GM18508 (cell line): ENCODE measurements at regions not wholly inside any gene's neighbourhood (a gene's known extent, or its start where the extent isn't known, plus 50 kb on each side); places are given as distances from the start of the nearest gene placed in this dataset.
"Not testable (repeated sequence)": the region's sequence is repeated elsewhere in the genome, so short reads cannot be mapped to it uniquely, and the experiment has no call there.

Experiments used
- ATAC-seq: cut with Tn5 transposase; IDR thresholded peaks from one replicate; pipeline ENCODE4 v1.9.1; 2021; ENCODE audit warnings: moderate number of reproducible peaks; ENCODE audit not compliant: insufficient read depth, unreplicated experiment

DNA sequence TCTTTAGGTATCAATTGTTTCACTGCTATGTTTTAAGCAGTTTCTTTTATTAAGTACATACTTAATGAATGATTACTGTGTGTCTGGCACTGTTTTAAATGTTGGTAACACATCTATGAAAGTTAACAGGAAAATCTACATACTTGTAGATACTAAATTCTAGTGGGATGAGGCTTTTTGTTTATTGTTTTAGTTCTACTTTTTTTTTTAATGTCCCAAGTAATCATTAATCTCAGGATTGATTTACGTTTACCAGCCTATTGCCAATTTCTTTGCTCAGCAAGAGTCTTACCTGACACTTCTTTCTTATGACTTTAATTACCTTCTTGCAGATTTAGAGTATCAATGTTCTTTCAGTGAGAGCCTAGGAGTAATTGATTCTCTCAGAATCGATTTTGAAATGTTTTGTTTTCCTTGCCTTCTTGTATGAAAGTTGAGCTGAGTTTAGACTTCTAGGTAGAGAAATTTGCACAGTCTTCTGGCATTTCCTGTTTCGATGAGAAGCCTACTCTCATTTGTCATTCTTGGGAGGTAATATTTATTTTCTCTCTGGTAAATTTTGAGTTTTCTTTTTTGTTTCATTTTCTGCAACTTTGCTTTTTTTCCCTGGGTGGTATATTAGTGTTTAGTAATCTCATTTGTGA lies 235.2 kb upstream of the ANKRD50 start:
- ATAC-seq: no peak

DNA sequence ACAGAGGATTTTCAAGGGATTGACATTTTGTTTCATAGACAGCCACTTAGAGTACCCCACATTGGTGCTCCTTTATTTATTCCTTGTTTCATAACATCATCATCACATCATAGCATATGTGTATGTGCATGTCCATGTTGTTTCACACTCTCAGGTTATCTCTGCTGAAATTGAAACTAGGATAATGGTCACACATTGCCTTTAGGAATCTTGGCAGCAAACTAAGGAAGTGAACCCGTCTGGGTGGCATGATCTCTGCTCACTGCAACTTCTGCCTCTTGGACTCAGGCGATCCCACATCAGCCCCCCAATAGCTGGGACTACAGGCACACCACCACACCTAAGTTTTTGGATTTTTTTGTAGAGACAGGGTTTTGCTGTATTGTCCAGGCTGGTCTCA lies 234.2 kb upstream of the ANKRD50 start:
- ATAC-seq: no peak

DNA sequence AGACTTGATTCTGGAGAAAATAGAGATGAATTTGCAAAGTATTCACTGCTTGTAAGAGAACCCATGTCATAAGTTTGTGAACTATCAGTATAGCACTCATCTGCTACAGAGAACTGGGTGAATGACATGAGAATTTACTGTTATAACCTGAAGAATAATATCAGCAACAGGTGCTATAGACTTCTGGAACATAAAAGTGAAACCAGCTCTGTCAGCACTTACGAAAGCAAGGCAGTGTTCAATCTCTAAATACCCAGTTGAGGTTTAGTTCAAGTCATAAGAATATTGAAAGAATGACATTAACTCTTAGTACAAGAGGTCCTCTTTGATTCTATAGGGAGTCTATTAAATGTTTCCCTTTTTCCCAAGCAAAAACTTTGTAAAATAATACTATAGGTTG lies 232.9 kb upstream of the ANKRD50 start:
- no peak for ATAC-seq

DNA sequence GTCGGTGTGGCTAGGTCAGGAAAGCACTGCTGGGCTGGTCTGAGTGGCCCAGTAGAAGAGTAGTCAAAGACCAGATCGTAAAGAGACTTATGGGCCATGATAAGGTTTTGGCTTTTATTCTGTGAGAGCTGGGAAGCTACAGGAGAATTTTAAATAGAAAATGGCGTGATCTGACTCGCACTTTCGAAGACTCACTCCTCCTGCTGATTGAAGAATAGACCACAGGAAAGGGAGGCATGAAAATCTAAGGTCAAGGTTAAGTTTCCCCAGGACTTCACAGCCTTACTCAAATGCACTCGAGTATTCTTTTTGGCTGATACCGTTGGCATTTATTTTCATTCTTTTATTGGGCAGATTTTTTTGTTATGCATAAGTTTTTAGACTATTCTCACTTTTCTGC lies 231.4 kb upstream of the ANKRD50 start:
- ATAC-seq: no peak

DNA sequence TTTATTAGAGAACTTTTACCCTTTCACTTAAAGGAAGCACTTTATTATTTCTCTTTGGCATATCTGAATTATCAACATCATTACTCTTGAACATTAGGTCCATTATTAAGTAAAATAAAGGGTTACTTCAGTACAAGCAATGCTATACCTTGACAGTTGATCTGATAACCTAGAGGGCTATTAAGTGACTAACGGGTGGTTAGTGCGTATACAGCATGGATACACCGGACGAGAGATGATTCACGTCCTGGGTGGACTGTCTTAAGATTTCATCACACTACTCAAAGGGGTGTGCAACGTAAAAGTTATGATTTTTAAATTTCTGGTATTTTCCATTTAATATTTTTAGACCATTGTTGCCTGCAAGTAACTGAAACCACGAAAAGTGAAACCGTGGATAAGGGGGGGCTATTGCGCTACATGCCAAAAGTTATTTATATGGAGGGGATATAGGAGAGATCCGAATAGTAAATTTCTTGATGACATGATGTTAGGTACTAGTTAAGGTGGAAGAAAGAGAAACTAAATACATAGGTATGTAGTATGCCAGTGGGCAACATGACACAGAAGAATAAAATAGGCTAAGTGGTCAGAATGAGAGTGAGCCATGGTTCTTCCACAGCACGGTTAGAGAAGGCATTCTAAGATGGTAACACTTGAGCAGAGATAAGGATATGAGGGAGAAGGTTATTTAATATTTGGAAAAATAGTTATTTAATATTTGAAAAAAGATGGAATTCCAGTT lies 230.8 kb upstream of the ANKRD50 start:
- no peak for ATAC-seq

DNA sequence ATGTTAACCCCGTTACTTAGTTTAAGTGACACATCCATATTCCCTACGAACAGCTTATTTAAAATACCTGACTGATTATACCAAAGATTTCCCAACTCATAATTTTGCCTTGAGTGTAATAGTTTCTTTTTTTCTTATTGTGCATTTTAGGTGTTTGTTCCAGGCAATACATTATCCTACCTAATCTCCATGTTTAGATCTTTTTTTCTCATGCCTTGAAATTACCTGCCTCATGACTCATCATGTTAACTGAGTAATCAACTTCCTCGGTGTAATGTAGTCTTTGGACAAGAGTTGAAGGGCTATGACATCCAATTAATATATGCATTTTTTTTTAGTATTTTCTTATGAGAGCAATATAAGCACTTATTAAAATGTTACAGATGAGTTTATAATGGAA lies 228.7 kb upstream of the ANKRD50 start:
- ATAC-seq: no peak

DNA sequence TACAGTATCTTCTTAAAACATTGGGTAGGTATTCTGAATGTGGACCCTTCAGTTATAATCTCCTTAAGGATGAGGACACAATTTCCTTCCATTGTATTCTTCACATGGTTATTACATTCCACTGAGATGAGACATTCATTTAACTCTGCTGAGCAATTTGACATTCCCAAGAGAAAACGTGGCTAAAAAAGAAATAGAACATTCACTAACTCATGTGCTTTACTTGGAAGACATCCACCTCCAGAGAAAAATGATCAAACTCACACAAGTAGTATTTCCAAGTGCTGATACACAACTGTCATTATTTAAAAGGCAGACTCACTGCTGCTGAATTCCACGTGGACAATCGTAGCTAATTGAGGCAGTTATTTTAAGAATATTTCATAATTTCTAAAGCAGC lies 227.9 kb upstream of the ANKRD50 start:
- ATAC-seq: no peak

DNA sequence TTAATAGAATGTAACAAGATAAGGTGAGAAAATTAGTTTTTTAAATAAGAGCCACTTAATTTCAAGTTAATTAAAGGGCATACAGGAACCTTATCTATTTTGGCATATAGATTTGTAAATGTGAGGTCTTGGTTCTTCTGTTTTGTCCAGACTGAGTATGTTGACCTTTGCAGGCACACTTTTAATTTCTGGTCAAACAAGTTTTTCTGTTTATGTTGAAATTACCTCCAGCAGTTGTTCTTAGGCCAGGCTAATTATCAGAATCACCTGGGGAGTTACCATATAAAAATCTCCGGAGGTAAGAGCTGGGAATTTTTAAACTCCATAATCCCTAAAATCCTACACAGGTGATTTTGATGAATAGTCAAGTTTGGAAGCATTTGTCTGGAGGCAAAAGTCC lies 227.4 kb upstream of the ANKRD50 start:
- ATAC-seq: no peak

DNA sequence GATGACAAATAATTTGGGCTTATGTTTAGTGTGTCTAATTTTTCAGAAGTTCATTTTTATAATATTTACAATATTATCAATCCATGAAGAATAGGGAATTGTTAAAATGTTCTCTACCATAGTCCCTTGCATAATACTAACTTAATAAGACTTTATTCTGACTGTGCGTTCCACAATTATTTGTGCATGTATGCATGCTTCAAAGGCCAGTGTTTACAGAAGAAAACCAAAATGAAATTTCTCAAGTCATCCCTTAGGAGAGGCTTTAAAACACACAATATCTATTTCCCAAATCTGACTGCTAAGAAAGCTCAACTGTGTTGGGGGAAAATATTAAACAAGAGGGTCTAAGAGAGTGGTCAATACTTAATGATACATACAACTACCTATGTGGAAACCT lies 226.3 kb upstream of the ANKRD50 start:
- no peak for ATAC-seq

DNA sequence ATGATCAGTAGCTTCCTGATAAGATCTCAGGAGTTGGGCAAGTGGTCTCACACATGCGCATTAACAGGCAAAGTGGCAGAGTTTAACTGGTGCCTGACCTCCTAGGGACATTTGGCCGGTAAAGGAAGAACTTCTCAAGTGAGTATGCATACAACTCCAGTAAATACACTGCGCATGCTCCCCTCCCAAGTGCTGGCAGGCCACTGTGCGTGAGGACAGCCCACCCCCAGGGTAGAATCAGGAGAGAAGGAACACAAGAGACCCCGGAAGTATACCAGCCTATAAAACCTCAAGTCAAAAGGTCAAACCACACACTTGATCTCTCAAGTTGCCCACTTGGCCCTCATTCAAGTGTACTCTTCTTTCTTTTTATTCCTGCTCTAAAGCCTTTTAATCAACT lies 225.5 kb upstream of the ANKRD50 start:
- no peak for ATAC-seq

DNA sequence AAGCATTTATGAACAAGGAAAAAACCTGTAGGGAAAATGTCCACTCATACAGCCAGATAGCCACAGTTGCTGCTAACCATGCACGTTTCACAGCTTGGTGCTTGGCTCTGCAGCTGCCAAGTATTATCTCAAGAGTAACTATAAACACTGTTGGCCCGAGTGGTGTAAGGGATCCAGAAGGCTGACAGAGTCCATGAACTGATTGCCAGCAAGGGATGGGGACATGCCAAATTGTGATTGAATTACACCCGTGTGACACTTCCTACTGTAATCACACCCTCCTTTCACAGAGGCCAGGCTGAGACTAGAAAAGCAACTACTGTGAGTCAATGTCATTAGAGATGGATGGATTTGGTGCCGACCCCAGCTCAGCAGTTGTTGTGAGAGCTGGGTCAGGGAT lies 223.9 kb upstream of the ANKRD50 start:
- ATAC-seq: no peak

DNA sequence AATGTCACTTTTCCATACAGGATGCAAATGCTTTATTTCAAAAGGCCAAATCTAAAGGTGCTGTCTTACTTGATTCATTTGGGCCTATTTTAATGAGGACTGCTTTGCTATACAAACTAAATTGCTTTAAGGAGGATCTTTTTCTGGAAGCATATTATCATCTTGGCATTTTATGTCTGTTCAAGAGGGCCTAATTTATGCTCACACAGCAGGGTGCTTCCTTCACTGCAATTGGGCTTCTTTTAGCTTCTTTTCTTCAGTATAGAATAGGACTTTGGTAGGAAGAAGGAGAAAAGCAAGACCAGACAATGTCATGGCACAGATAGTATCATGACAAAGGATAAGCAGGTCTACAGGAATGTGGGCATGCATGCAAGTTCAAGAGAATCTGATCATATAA lies 222.4 kb upstream of the ANKRD50 start:
- no peak for ATAC-seq

DNA sequence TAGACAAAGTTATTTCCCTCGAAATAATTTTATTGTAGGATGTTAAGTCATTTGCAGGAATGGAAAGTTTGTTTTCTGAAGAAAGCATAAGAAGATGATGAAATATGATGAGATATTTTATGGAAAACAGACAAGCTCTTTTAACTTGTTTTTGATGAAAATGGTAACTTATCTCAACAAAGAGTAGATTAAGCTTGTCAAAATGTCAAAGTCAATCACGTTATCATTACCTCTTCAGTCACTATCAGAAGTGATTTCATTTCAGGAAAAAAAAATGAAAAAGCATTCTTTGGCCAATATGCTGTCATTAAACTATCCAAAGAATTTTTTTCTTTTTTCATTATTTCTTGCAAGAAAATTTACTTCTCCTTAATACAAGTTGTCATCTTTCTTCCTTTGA lies 221.0 kb upstream of the ANKRD50 start:
- ATAC-seq: no peak

DNA sequence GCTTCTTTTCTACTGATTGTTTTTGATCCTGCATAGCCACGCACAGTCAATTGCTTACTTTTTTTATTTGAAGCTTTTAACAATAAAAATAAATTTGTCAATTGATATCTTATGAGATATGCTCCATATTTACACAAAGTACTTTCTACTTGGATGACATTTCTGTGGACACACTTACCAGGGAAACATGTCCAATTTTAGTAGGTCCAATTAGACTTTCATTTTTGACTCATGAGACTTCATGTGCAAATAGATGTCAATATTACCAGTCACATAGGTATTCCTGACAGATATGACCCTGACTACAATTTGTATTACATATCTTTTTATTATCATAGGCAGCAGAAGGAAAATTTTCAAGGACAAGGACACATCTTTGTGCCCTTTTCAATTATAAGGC lies 219.9 kb upstream of the ANKRD50 start:
- no peak for ATAC-seq

DNA sequence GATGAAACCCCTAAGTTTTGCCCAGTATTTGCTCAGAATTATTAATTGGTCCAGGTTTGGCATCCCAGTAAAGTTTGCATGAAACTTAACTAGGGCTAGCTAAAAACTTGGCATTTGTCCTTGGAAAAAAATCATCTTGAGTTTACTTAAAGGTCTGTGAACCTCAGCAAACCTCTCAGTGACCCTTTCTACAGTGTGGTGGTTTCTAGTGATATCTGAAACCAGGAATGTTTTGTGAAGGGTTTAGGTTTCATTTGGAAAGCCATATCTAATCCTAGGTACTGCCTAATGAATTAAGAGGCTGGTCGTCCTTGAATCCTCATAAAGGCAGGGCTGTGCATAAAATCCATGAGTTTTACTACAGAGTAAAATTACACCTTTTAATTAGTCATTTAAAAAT lies 218.5 kb upstream of the ANKRD50 start:
- no peak for ATAC-seq

DNA sequence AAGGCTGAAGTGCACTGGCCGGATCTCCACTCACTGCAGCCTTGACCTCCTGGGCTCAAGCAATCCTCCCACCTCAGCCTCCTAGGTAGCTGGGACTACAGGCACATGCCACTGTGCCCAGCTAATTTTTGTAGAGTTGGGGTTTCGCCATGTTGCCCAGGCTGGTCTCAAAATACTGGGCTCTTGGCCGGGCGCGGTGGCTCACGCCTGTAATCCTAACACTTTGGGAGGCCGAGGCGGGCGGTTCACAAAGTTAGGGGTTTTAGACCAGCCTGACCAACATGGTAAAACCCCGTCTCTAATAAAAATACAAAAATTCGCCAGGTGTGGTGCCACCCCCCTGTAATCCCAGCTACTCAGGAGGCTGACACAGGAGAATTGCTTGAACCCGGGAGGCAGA lies 210.2 kb upstream of the ANKRD50 start:
- not testable (repeated sequence) for ATAC-seq

DNA sequence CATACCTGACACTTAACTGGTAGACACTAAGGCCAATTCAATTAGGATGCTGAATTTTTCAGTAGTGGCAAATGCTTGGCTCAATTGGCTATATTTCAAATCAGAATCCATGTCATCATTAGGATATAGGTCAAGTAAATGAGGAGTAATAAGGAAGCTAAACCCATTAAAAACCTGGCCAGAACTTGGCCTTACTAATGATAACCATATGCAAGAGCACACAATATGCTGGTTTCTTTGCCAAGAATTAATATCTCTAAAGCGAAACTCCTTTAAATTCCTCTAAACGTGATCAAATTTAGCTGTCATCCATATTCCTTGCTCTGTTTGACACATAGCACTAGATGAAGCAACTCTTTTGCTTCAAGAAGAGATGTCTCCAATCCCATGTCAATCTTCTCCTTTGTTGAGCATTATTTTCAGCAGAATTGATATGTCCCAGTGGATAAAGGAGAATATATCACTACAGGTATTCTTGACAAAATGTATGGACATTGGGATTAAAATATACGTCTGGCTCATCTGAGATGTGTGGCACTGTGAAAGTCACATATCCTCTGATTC lies 206.1 kb upstream of the ANKRD50 start:
- ATAC-seq: no peak

DNA sequence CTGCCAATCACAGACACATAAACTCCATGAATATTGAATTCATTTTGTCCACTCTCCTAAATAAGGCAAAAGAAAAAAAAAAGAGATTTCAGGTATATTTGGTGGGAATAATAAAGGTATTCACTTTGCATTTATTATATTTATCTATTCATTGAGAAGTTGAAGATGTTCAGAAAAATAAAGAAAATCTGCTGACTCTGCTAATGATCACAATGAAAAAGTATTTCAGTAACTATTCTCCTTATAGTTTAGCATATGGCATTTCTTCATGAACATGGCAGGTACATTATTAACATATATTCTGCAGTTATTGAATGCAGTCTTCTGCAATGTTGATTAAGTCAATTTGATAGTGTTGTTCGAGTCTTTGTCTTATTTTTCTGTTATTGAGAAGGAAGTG lies 202.5 kb upstream of the ANKRD50 start:
- ATAC-seq: no peak

DNA sequence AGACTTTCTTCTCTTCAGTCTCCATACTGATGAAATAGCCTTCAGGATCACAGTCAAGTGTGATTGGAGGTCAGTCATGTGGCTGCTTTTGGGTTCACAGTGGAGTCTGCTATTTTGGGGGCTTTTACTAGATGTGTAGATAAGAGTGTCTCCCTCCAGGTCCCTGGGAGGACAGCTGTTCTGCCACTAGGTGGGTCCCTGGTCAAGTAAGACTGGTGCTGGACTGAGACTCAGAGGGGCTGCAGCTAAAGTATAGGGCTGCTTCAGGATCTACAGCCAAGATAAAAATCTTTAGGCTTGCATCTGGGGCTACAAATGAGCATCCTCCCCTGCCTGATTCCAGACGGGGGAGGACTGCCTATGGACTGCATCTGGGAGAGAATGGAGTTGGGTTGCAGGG lies 200.7 kb upstream of the ANKRD50 start:
- no peak for ATAC-seq

DNA sequence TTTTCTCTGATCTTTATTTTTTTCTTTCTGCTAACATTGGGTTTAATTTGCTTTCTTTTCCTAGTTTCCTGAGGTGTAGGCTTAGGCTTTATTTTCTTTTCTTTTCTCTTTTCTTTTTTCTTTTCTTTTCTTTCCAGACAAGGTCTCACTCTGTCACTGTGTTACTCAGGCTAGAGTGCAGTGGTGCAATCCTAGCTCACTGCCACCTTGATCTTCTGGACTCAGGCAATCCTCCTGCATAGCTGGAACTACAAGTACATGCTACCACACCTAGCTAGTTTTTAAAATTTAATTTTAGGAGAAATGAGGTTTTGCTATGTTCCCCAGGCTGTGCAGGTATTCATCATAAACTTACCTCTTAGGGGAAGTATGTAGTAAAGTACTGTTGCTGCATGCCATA lies 197.8 kb upstream of the ANKRD50 start:
- no peak for ATAC-seq

DNA sequence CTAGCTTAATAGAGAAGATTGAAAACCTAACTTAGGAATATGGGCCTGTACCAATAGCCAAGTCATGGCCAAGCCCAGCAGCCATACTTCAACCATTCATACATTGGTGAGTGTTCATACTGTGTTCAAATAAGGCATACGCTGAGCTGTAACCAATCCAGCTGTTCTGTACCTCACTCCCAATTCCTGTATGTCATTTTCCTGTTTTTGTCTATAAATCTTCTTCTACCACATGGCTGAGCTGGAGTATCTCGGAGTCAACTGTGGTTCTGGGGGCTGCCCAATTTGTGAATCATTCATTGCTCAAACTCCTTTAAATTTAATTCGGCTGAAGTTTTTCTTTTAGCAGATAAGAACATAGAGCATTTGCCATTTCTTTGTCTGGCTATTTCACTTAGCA lies 195.3 kb upstream of the ANKRD50 start:
- ATAC-seq: no peak

DNA sequence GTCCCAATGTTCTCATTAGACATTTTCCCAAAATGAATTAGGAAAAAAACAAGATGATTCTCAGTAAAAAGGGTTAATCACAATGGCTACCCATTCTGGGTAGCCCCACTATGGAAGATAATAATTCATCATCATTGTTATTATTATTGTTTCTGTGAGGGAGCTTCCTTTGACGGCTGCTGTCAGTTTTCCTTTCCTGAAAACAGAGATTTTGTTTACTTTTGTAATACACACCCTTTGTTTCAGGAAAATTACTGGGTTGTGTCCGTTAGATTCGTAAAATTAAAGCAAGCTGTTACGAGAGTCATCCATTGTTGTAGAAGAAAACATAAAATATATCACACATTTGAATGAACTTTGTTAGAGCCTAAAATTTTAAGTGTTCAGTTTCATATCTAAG lies 192.9 kb upstream of the ANKRD50 start:
- ATAC-seq: no peak
